ENCODE measurements at regions not wholly inside any gene's neighbourhood (a gene's known extent, or its start where the extent isn't known, plus 50 kb on each side); places are given as distances from the start of the nearest gene placed in this dataset.
"Not testable (repeated sequence)": the region's sequence is repeated elsewhere in the genome, so short reads cannot be mapped to it uniquely, and the experiment has no call there.

GRCh38 chr3:89948008-89948407 lies 840.6 kb downstream of the EPHA3 start:
- Mint-ChIP-seq H3K9me3 (no peaks in the 10 kb centered on the region), H3K4me1 (ENCODE audit: low read depth) (no peaks in the 10 kb centered on the region), H3K27ac (no peak overlapping the region), H3K36me3 (ENCODE audit: low read depth) (no peaks in the 10 kb centered on the region), H3K27me3 (no peaks in the 10 kb centered on the region), H3K4me3 (no peak overlapping the region)
- intact Hi-C loops (cut with micrococcal nuclease) = no loop called here

GRCh38 chr3:89950772-89951171 lies 843.4 kb downstream of the EPHA3 start:
- H3K27me3 Mint-ChIP-seq = no peaks in the 10 kb centered on the region
- no peak overlapping the region for H3K27ac Mint-ChIP-seq
- H3K4me3 Mint-ChIP-seq = no peak overlapping the region
- peaks cover 1% of the 10 kb centered on the region for H3K9me3 Mint-ChIP-seq
- intact Hi-C loops (cut with micrococcal nuclease) = no loop called here
- H3K36me3 Mint-ChIP-seq (ENCODE audit: low read depth) = no peaks in the 10 kb centered on the region
- H3K4me1 Mint-ChIP-seq (ENCODE audit: low read depth) = no peaks in the 10 kb centered on the region

GRCh38 chr3:89954137-89954536 lies 846.7 kb downstream of the EPHA3 start:
- Mint-ChIP-seq H3K27ac (no peak overlapping the region), H3K27me3 (no peaks in the 10 kb centered on the region), H3K36me3 (ENCODE audit: low read depth) (no peaks in the 10 kb centered on the region), H3K9me3 (peaks cover 21% of the 10 kb centered on the region), H3K4me1 (ENCODE audit: low read depth) (no peaks in the 10 kb centered on the region), H3K4me3 (no peak overlapping the region)
- intact Hi-C loops (cut with micrococcal nuclease) = no loop called here

GRCh38 chr3:89955156-89955555 lies 847.7 kb downstream of the EPHA3 start:
- no peak overlapping the region for H3K27ac Mint-ChIP-seq
- no peaks in the 10 kb centered on the region for H3K4me1 Mint-ChIP-seq (ENCODE audit: low read depth)
- no peaks in the 10 kb centered on the region for H3K27me3 Mint-ChIP-seq
- no peaks in the 10 kb centered on the region for H3K36me3 Mint-ChIP-seq (ENCODE audit: low read depth)
- intact Hi-C loops (cut with micrococcal nuclease) = no loop called here
- H3K9me3 Mint-ChIP-seq = peaks cover 21% of the 10 kb centered on the region
- H3K4me3 Mint-ChIP-seq = no peak overlapping the region

- Mint-ChIP-seq H3K27ac (no peak overlapping the region), H3K9me3 (peaks cover 21% of the 10 kb centered on the region), H3K4me3 (no peak overlapping the region), H3K4me1 (ENCODE audit: low read depth) (no peaks in the 10 kb centered on the region), H3K27me3 (no peaks in the 10 kb centered on the region), H3K36me3 (ENCODE audit: low read depth) (no peaks in the 10 kb centered on the region)
- intact Hi-C loops (cut with micrococcal nuclease) = no loop called here
Observed at GRCh38 chr3:89957451-89957850, 850.0 kb downstream of the EPHA3 start.

- H3K27me3 Mint-ChIP-seq; H3K4me3 Mint-ChIP-seq; H3K27ac Mint-ChIP-seq; intact Hi-C loops (cut with micrococcal nuclease); H3K36me3 Mint-ChIP-seq (ENCODE audit: low read depth); H3K4me1 Mint-ChIP-seq (ENCODE audit: low read depth): not testable (repeated sequence)
- H3K9me3 Mint-ChIP-seq = peaks cover 21% of the 10 kb centered on the region
Observed at GRCh38 chr3:89958163-89958562, 850.7 kb downstream of the EPHA3 start.

GRCh38 chr3:89964347-89964746 lies 856.9 kb downstream of the EPHA3 start:
- Mint-ChIP-seq H3K4me1 (ENCODE audit: low read depth) (no peaks in the 10 kb centered on the region), H3K4me3 (no peak overlapping the region), H3K9me3 (peaks cover 38% of the 10 kb centered on the region), H3K27me3 (no peaks in the 10 kb centered on the region), H3K36me3 (ENCODE audit: low read depth) (no peaks in the 10 kb centered on the region), H3K27ac (no peak overlapping the region)
- intact Hi-C loops (cut with micrococcal nuclease) = no loop called here

GRCh38 chr3:89966877-89967665 lies 859.6 kb downstream of the EPHA3 start:
- H3K27me3 Mint-ChIP-seq = no peaks in the 10 kb centered on the region
- no peak overlapping the region for H3K27ac Mint-ChIP-seq
- no peak overlapping the region for H3K4me3 Mint-ChIP-seq
- peaks cover 38% of the 10 kb centered on the region for H3K9me3 Mint-ChIP-seq
- no peaks in the 10 kb centered on the region for H3K36me3 Mint-ChIP-seq (ENCODE audit: low read depth)
- H3K4me1 Mint-ChIP-seq (ENCODE audit: low read depth) = no peaks in the 10 kb centered on the region
- intact Hi-C loops (cut with micrococcal nuclease) = no loop called here

- intact Hi-C loops (cut with micrococcal nuclease) = no loop called here
- Mint-ChIP-seq H3K4me1 (ENCODE audit: low read depth) (no peaks in the 10 kb centered on the region), H3K4me3 (no peak overlapping the region), H3K36me3 (ENCODE audit: low read depth) (no peaks in the 10 kb centered on the region), H3K27ac (no peak overlapping the region), H3K27me3 (no peaks in the 10 kb centered on the region), H3K9me3 (peaks cover 31% of the 10 kb centered on the region)
Observed at GRCh38 chr3:89971329-89971728, 863.9 kb downstream of the EPHA3 start.

- Mint-ChIP-seq H3K27ac (no peak overlapping the region), H3K36me3 (ENCODE audit: low read depth) (no peaks in the 10 kb centered on the region), H3K27me3 (no peaks in the 10 kb centered on the region), H3K4me1 (ENCODE audit: low read depth) (no peaks in the 10 kb centered on the region), H3K4me3 (no peak overlapping the region), H3K9me3 (peaks cover 16% of the 10 kb centered on the region)
- intact Hi-C loops (cut with micrococcal nuclease) = no loop called here
Observed at GRCh38 chr3:89973156-89973555, 865.7 kb downstream of the EPHA3 start.

GRCh38 chr3:89974903-89975519 lies 867.6 kb downstream of the EPHA3 start:
- H3K4me1 Mint-ChIP-seq (ENCODE audit: low read depth) = no peaks in the 10 kb centered on the region

GRCh38 chr3:89983449-89983848 lies 876.0 kb downstream of the EPHA3 start:
- Mint-ChIP-seq H3K4me3 (no peak overlapping the region), H3K9me3 (peaks cover 39% of the 10 kb centered on the region), H3K27me3 (no peaks in the 10 kb centered on the region), H3K4me1 (ENCODE audit: low read depth) (no peaks in the 10 kb centered on the region), H3K36me3 (ENCODE audit: low read depth) (no peaks in the 10 kb centered on the region), H3K27ac (no peak overlapping the region)
- intact Hi-C loops (cut with micrococcal nuclease) = no loop called here

More at GRCh38 chr3:89974903-89975519, 867.6 kb downstream of the EPHA3 start:
- Mint-ChIP-seq H3K36me3 (ENCODE audit: low read depth) (no peaks in the 10 kb centered on the region), H3K27me3 (no peaks in the 10 kb centered on the region), H3K4me3 (no peak overlapping the region), H3K27ac (no peak overlapping the region), H3K9me3 (peaks cover 12% of the 10 kb centered on the region)
- intact Hi-C loops (cut with micrococcal nuclease) = no loop called here

- Mint-ChIP-seq H3K27me3 (no peaks in the 10 kb centered on the region), H3K27ac (no peak overlapping the region), H3K4me1 (ENCODE audit: low read depth) (peaks cover 32% of the 10 kb centered on the region), H3K36me3 (ENCODE audit: low read depth) (no peaks in the 10 kb centered on the region), H3K4me3 (no peak overlapping the region), H3K9me3 (no peaks in the 10 kb centered on the region)
- intact Hi-C loops (cut with micrococcal nuclease) = no loop called here
Observed at GRCh38 chr3:90005281-90005847, 897.9 kb downstream of the EPHA3 start.

- intact Hi-C loops (cut with micrococcal nuclease) = no loop called here
- H3K9me3 Mint-ChIP-seq = no peaks in the 10 kb centered on the region
Observed at GRCh38 chr3:90007778-90008499, 900.5 kb downstream of the EPHA3 start.

More at GRCh38 chr3:90007778-90008499, 900.5 kb downstream of the EPHA3 start:
- no peaks in the 10 kb centered on the region for H3K27me3 Mint-ChIP-seq
- H3K36me3 Mint-ChIP-seq (ENCODE audit: low read depth) = no peaks in the 10 kb centered on the region
- H3K4me1 Mint-ChIP-seq (ENCODE audit: low read depth) = peaks cover 32% of the 10 kb centered on the region
- H3K4me3 Mint-ChIP-seq = peak overlapping the region; percentile 10
- H3K27ac Mint-ChIP-seq = no peak overlapping the region

Data from dendritic cell treated with granulocyte-macrophage colony-stimulating factor and Interleukin-4, amounts not matched to agents 40 ng/mL and 50 ng/mL, for 4 days (primary cell).